Lower lobe of right lung (tissue), 2 donors: ENCODE measurements at regions not wholly inside any gene's neighbourhood (a gene's known extent, or its start where the extent isn't known, plus 50 kb on each side); places are given as distances from the start of the nearest gene placed in this dataset.

ENCODE experiments used
- ATAC-seq, 2 donors: fragments of 200-7000 bp; cut with Tn5 transposase; one replicate each; pipeline ENCODE4 v1.9.1; 2020 to 2022; ENCODE audit warnings: mild to moderate bottlenecking in 2 of 2, moderate library complexity in 2 of 2
- DNase-seq: peaks from one replicate; pipeline ENCODE4 v3.0.0-alpha.2; 2020
- H3K27ac ChIP-seq: fragments of 200-600 bp; one replicate; pipeline ENCODE4 v1.8.0; 2022
- H3K27me3 ChIP-seq: fragments of 200-600 bp; one replicate; pipeline ENCODE4 v1.8.0; 2022; ENCODE audit warnings: low read depth
- H3K36me3 ChIP-seq: fragments of 200-600 bp; one replicate; pipeline ENCODE4 v1.8.0; 2022; ENCODE audit warnings: mild to moderate bottlenecking
- H3K4me1 ChIP-seq: fragments of 200-600 bp; one replicate; pipeline ENCODE4 v1.8.0; 2022
- H3K4me3 ChIP-seq: fragments of 200-600 bp; one replicate; pipeline ENCODE4 v1.8.0; 2022; ENCODE audit warnings: mild to moderate bottlenecking
- H3K9me3 ChIP-seq: fragments of 200-600 bp; one replicate; pipeline ENCODE4 v1.8.0; 2022
- CTCF ChIP-seq: fragments of 200-600 bp; IDR thresholded peaks from one replicate; pipeline ENCODE4 v1.8.0; 2022; ENCODE audit warnings: antibody characterized with exemption, mild to moderate bottlenecking
- intact Hi-C: fragments of 100-400 bp; cut with DNase I; formaldehyde crosslinking; loops from one replicate; pipeline ENCODE4 v1.11.0; 2022
- donor health status: DM: no; HTN: yes; CAD: no; lungs with severe emphysema.

GRCh38 chr7:130975731-130976130, 241.7 kb upstream of the KLF14 start:
- Histone ChIP-seq H3K36me3 (peaks cover 39% of the 10 kb centered on the region), H3K9me3 (no peaks in the 10 kb centered on the region), H3K4me3 (no peak overlapping the region), H3K27ac (no peak overlapping the region), H3K27me3 (no peaks in the 10 kb centered on the region), H3K4me1 (peaks cover 20% of the 10 kb centered on the region)
- no peak for DNase-seq
- intact Hi-C loops, result no loop called here
- no peak for ATAC-seq
- no peak for TF ChIP-seq CTCF

GRCh38 chr7:130982160-130982638, 248.2 kb upstream of the KLF14 start:
- intact Hi-C loops, result no loop called here
- H3K4me1 ChIP-seq, result peaks cover 67% of the 10 kb centered on the region
- TF ChIP-seq CTCF, result peak; percentile 59
- no peaks in the 10 kb centered on the region for H3K27me3 ChIP-seq
- DNase-seq, result no peak
- H3K36me3 ChIP-seq, result peaks cover 41% of the 10 kb centered on the region
- H3K27ac ChIP-seq, result peak overlapping the region; percentile 2
- ATAC-seq, result peak; percentile 50 to 72
- H3K4me3 ChIP-seq, result no peak overlapping the region
- no peaks in the 10 kb centered on the region for H3K9me3 ChIP-seq

GRCh38 chr7:130982651-130983050, 248.6 kb upstream of the KLF14 start:
- no peaks in the 10 kb centered on the region for H3K27me3 ChIP-seq
- H3K9me3 ChIP-seq, result no peaks in the 10 kb centered on the region
- DNase-seq, result no peak
- H3K4me3 ChIP-seq, result no peak overlapping the region
- TF ChIP-seq CTCF, result no peak
- H3K27ac ChIP-seq, result peak overlapping the region; percentile 6
- peaks cover 72% of the 10 kb centered on the region for H3K4me1 ChIP-seq
- no peak for ATAC-seq
- peaks cover 41% of the 10 kb centered on the region for H3K36me3 ChIP-seq
- intact Hi-C loops, result no loop called here

- Histone ChIP-seq H3K4me1 (peaks cover 89% of the 10 kb centered on the region), H3K27me3 (no peaks in the 10 kb centered on the region), H3K36me3 (peaks cover 38% of the 10 kb centered on the region), H3K4me3 (no peak overlapping the region), H3K27ac (peak overlapping the region; percentile 77), H3K9me3 (no peaks in the 10 kb centered on the region)
- no peak for TF ChIP-seq CTCF
- intact Hi-C loops, result no loop called here
- no peak for DNase-seq
- ATAC-seq, result no peak
Observed at GRCh38 chr7:130985361-130985760, 251.4 kb upstream of the KLF14 start.

- H3K27ac ChIP-seq, result peak overlapping the region; percentile 77
- no peak for TF ChIP-seq CTCF
- intact Hi-C loops, result no loop called here
- DNase-seq (no peak), ATAC-seq (peak; percentile 71 to 80)
- H3K9me3 ChIP-seq, result no peaks in the 10 kb centered on the region
- no peak overlapping the region for H3K4me3 ChIP-seq
- H3K27me3 ChIP-seq, result no peaks in the 10 kb centered on the region
- H3K36me3 ChIP-seq, result peaks cover 38% of the 10 kb centered on the region
- peaks cover 93% of the 10 kb centered on the region for H3K4me1 ChIP-seq
Observed at GRCh38 chr7:130986261-130986690, 252.3 kb upstream of the KLF14 start.

GRCh38 chr7:130987092-130987491, 253.1 kb upstream of the KLF14 start:
- Histone ChIP-seq H3K27ac (peak overlapping the region; percentile 77), H3K4me1 (peaks cover 94% of the 10 kb centered on the region)

More at GRCh38 chr7:130987092-130987491, 253.1 kb upstream of the KLF14 start:
- H3K27me3 ChIP-seq, result no peaks in the 10 kb centered on the region
- ATAC-seq (peak; percentile 64 to 69), DNase-seq (no peak)
- H3K9me3 ChIP-seq, result no peaks in the 10 kb centered on the region
- peaks cover 43% of the 10 kb centered on the region for H3K36me3 ChIP-seq
- intact Hi-C loops, result no loop called here
- no peak for TF ChIP-seq CTCF
- H3K4me3 ChIP-seq, result no peak overlapping the region
